AG09309 (cell line): ENCODE measurements at regions not wholly inside any gene's neighbourhood (a gene's known extent, or its start where the extent isn't known, plus 50 kb on each side); places are given as distances from the start of the nearest gene placed in this dataset.
"Not testable (repeated sequence)": the region's sequence is repeated elsewhere in the genome, so short reads cannot be mapped to it uniquely, and the experiment has no call there.

Source experiments
- DNase-seq: peaks from one replicate; pipeline ENCODE4 v3.0.0-alpha.2; 2010; ENCODE audit warnings: low read depth
- H3K4me3 ChIP-seq: 2 replicates; pipeline ENCODE4 v1.5.1; 2011; ENCODE audit warnings: mild to moderate bottlenecking, low read depth, low read length, moderate library complexity; ENCODE audit not compliant: control insufficient read depth
- CTCF ChIP-seq: IDR thresholded peaks from 2 replicates; pipeline ENCODE4 v1.5.1; 2011; ENCODE audit warnings: mild to moderate bottlenecking, low read depth, low read length, inconsistent platforms; ENCODE audit not compliant: insufficient read depth, control insufficient read depth; ENCODE audit errors: missing control alignments

DNA sequence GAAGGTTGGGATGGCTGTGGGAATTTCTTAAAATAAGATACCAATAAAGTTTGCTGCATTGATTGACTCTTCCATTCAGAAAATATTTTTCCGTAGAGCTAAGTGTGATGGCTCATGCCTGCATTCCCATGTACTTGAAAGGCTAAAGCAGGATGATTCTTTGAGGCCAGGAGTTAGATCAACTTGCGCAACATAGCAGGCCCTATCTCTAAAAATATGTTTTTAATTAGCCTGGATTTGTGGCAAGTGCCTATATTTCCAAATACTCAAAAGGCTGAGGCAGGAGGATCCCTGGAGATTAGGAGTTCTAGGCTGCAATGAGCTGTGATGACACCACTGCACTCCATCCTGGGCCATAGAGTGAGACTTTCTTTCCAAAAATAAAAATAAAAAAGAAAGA lies 431.2 kb upstream of the PTCHD4 start:
- DNase-seq = peak; percentile 37
- no peak overlapping the region for H3K4me3 ChIP-seq
- TF ChIP-seq CTCF = no peak

- H3K4me3 ChIP-seq = no peak overlapping the region
- no peak for DNase-seq
- no peak for TF ChIP-seq CTCF
These were observed 430.7 kb upstream of the PTCHD4 start for GRCh38 chr6:48541649-48542048.

GRCh38 chr6:48535582-48536009 lies 424.6 kb upstream of the PTCHD4 start:
- no peak overlapping the region for H3K4me3 ChIP-seq
- DNase-seq = no peak
- no peak for TF ChIP-seq CTCF

DNA sequence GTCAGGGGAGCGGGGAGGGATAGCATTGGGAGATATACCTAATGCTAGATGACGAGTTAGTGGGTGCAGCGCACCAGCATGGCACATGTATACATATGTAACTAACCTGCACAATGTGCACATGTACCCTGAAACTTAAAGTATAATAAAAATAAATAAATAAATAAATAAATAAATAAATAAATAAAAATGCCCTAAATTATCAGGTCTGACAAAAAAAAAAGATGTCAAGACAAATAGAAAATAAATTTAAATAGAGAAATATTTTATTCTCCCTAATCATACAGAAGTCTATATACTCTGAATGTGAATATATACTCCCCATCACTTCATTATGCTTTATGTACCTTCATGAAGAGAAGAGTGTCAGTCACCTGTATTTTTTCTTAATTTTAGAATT lies 420.0 kb upstream of the PTCHD4 start:
- H3K4me3 ChIP-seq, DNase-seq: not testable (repeated sequence)

DNA sequence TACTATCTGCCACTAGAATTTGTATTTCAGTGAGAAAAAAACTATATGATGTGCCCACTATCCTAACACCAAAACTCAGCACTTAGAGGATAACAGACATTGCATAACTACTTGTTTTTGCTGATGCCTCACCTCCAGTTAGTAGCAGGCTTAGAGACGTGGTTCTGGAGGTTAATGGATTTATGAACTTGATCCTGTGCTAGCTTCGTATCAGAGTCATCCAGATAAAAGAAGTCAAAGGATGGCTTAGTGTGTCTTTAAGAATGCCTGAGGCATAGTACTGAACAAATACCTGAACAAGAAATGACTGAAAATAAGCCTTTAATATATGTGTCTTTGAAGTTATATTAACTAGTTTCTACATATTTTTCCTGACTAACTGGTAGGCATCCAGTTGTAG lies 414.9 kb upstream of the PTCHD4 start:
- DNase-seq = no peak
- TF ChIP-seq CTCF = no peak
- H3K4me3 ChIP-seq = no peak overlapping the region

GRCh38 chr6:48520951-48521350 lies 410.0 kb upstream of the PTCHD4 start:
- TF ChIP-seq CTCF = no peak
- H3K4me3 ChIP-seq = no peak overlapping the region
- no peak for DNase-seq

DNA sequence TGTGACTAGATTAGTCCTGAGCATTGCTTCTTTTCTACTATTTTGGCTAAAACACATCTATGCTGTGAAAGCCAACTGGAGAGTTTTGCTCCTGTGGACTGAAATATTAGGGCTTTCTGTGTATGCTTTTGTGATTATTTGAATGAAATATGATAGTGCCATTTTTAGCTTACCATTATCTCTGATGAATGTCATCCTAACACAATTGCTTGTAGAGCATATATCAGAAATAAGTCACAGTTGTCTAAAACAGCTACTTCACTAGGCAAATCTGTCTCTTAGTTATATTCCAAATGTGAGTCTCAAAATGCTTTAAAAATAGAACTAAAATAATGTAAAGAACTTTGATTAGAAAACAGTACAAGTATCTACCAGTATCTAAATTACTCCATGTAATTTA lies 401.4 kb upstream of the PTCHD4 start:
- no peak for TF ChIP-seq CTCF
- no peak for DNase-seq
- no peak overlapping the region for H3K4me3 ChIP-seq
